Naive B cell (primary cell): ENCODE measurements at regions not wholly inside any gene's neighbourhood (a gene's known extent, or its start where the extent isn't known, plus 50 kb on each side); places are given as distances from the start of the nearest gene placed in this dataset.
"Not testable (repeated sequence)": the region's sequence is repeated elsewhere in the genome, so short reads cannot be mapped to it uniquely, and the experiment has no call there.

ENCODE experiments used
- ATAC-seq, 2 donors: fragments of 150-1000 bp; cut with Tn5 transposase; 2 replicates each; pipeline ENCODE4 v1.10.0; 2021; ENCODE audit warnings: low read depth in 2 of 2, mild to moderate bottlenecking in 2 of 2, moderate library complexity in 2 of 2
- DNase-seq: peaks from one replicate; pipeline ENCODE4 v3.0.0; 2022
- H3K27ac Mint-ChIP-seq, 6 donors: one replicate each; pipeline ENCODE4 v1.8.0; 2020 to 2022; ENCODE audit warnings: mild to moderate bottlenecking in 6 of 6, mixed read lengths in 6 of 6, moderate library complexity in 5 of 6, inconsistent platforms in 2 of 6
- H3K27me3 Mint-ChIP-seq, 3 donors: one replicate each; pipeline ENCODE4 v1.8.0; 2021 to 2022; ENCODE audit warnings: mixed read lengths in 3 of 3, mild to moderate bottlenecking in 1 of 3
- H3K36me3 Mint-ChIP-seq, 2 donors: one replicate each; pipeline ENCODE4 v1.8.0; 2020 to 2022; ENCODE audit warnings: mixed read lengths in 2 of 2, inconsistent platforms in 1 of 2, mild to moderate bottlenecking in 1 of 2
- H3K4me1 Mint-ChIP-seq, 3 donors: one replicate each; pipeline ENCODE4 v1.8.0; 2020 to 2022; ENCODE audit warnings: mixed read lengths in 3 of 3, inconsistent platforms in 1 of 3, mild to moderate bottlenecking in 1 of 3, moderate library complexity in 1 of 3
- H3K4me3 Mint-ChIP-seq, 8 donors: one replicate each; pipeline ENCODE4 v1.8.0; 2020 to 2022; ENCODE audit warnings: mild to moderate bottlenecking in 8 of 8, mixed read lengths in 8 of 8, moderate library complexity in 8 of 8, inconsistent platforms in 2 of 8
- H3K9me3 Mint-ChIP-seq, 7 donors: one replicate each; pipeline ENCODE4 v1.8.0; 2020 to 2022; ENCODE audit warnings: mixed read lengths in 7 of 7, mild to moderate bottlenecking in 5 of 7, inconsistent platforms in 2 of 7, moderate library complexity in 1 of 7

DNA sequence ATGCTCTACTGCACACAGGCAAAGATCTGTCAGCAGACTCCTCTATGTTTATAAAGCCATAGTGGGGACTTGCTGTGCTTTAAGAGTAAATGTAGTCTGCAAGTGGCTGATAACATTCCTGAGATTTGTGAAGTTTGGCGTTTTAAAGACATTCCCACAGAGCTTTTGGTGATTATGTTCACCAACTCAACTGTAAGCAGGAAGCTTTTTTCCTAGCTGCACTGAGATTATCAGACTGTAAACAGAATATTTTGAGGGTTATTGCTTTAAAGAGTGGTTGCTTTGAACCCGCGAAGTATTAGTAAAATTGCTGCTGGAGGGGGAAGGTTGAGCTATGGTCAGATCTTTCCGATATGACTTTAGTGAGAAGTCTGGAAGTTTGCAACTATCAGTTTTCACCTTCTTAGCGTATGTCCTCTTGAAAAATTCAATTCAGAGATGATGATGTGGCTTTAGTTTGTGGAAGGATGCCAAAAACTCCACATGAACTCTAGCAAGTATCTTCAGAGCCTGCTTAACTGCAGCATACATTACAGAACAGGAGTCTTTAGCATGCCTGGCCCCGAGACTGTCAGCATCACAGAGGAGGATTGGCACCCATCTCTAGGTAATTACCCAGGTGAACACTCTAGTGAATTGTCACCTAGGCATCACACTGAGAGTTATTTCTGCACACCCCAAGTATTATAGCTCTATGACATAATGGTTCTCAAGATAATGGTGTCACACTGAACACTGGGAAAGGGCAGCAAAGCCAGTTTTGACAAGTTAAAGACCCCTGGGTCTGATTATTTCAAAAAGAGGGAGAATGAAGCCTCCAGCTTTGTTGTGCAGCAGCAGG is 89.9 kb downstream of the MTNR1B start:
- no peaks in the 10 kb centered on the region for H3K36me3 Mint-ChIP-seq
- peaks cover 0 to 4% (median 0%) of the 10 kb centered on the region in 7 donors for H3K9me3 Mint-ChIP-seq
- no peak overlapping the region for H3K27ac Mint-ChIP-seq
- ATAC-seq (no peak), DNase-seq (no peak)
- no peaks in the 10 kb centered on the region for H3K4me1 Mint-ChIP-seq
- no peak overlapping the region for H3K4me3 Mint-ChIP-seq
- peaks cover 0 to 5% (median 3%) of the 10 kb centered on the region in 3 donors for H3K27me3 Mint-ChIP-seq

DNA sequence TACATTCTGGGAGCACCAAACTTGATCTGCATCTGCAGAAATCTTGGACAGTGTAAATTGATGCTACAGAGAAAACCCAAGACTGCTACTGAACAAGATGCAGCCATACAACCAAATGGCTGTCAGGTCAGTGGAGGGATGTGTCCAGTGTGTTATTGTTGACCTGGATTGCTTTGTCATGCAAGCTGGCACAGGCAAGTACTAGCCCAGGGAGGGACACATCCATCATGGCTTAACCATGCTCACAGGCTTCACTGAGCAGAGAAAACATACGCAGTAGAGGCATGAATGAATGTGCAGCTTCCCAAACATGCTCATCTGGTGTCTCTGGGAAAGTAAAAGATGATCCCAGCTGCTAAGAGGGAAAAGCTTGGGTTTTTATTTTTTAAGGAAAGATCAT is 93.6 kb downstream of the MTNR1B start:
- Mint-ChIP-seq H3K27ac (no peak overlapping the region), H3K27me3 (peaks cover 15 to 17% (median 17%) of the 10 kb centered on the region in 3 donors), H3K4me1 (no peaks in the 10 kb centered on the region), H3K36me3 (no peaks in the 10 kb centered on the region), H3K4me3 (no peak overlapping the region), H3K9me3 (peaks cover 0 to 4% (median 0%) of the 10 kb centered on the region in 7 donors)
- ATAC-seq (no peak), DNase-seq (no peak)

DNA sequence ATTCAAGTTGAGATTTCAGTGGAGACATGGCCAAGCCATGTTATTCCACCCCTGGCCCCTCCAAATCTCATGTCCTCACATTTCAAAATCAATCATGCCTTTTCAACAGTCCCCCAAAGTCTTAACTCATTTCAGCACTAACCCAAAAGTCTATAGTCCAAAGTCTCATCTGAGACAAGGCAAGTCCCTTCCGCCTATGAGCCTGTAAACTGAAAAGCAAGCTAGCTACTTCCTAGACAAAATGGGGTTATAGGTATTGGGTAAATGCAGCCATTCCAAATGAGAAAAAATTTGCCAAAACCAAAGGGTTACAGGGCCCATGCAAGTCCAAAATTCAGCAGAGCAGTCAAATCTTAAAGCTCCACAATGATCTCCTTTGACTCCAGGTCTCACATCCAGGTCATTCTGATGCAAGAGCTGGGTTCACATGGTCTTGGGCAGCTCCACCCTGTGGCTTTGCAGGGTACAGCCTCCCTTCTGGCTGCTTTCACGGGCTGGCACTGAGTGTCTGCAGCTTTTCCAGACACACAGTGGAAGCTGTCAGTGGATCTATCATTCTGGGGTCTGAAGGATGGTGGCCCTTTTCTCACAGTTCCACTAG is 95.7 kb downstream of the MTNR1B start:
- H3K27ac Mint-ChIP-seq, H3K9me3 Mint-ChIP-seq, ATAC-seq, H3K4me1 Mint-ChIP-seq, DNase-seq, H3K36me3 Mint-ChIP-seq, H3K4me3 Mint-ChIP-seq: not testable (repeated sequence)
- H3K27me3 Mint-ChIP-seq: peaks cover 12 to 22% (median 17%) of the 10 kb centered on the region in 3 donors

DNA sequence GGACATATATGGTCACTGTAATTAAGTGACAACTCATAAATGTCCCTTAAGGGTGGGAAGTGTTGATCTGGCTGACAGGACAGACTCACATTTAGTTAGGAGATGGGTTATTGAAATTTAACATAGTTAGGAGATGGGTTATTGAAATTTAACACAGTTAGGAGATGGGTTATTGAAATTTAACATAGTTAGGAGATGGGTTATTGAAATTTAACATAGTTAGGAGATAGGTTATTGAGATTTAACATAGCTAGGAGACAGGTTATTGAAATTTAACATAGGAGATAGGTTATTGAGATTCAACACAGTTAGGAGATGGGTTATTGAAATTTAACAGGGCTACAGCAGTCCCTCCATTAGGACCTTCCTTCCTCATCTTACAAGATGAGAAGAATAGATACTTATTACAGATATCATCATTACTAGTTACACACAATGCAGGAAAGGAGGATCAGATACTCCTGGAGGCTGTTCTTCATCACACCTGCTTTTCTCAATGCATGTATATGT is 98.5 kb downstream of the MTNR1B start:
- Mint-ChIP-seq H3K36me3 (no peaks in the 10 kb centered on the region), H3K4me1 (no peaks in the 10 kb centered on the region), H3K9me3 (peaks cover 0 to 4% (median 0%) of the 10 kb centered on the region in 7 donors), H3K27me3 (peaks cover 12 to 27% (median 17%) of the 10 kb centered on the region in 3 donors), H3K27ac (no peak overlapping the region), H3K4me3 (no peak overlapping the region)
- DNase-seq (no peak), ATAC-seq (no peak)

DNA sequence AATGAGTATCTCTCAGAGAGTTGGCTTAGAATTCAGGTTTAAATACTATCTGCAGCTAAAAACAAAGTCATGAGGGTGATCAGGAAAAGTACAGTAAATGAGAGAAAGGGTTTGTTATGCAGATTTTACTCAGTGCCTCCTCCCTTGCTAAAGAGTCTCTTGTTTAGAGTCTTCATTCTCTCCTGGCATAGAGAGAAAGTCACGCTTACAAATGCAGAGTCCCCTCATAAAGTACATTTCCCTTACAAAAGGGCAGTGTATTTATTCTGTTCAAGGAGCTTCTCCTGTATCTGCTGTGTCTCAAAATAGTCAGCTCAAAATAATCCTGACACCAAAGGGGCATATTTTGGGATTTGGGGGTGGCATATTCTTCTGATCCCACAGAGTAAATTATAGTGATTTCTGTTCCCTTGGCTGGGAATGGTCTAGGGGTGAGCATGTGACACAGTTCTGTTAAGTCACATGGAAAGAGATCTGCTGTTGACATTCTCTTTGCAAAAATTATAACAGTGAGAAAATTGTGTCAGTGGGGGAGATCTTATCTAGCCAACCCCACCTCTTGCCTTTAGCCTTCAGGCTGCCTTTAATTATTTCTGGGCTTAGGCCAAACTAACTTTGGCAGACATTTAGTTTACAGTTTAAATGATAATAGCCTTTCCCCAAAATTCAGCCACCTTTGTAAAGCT is 102.9 kb downstream of the MTNR1B start:
- no peak for DNase-seq
- H3K9me3 Mint-ChIP-seq: peaks cover 0 to 7% (median 0%) of the 10 kb centered on the region in 7 donors
- H3K4me3 Mint-ChIP-seq: no peak overlapping the region
- no peak for ATAC-seq
- peaks cover 0 to 21% (median 0%) of the 10 kb centered on the region in 3 donors for H3K27me3 Mint-ChIP-seq
- no peaks in the 10 kb centered on the region for H3K36me3 Mint-ChIP-seq
- no peak overlapping the region for H3K27ac Mint-ChIP-seq
- no peaks in the 10 kb centered on the region for H3K4me1 Mint-ChIP-seq

DNA sequence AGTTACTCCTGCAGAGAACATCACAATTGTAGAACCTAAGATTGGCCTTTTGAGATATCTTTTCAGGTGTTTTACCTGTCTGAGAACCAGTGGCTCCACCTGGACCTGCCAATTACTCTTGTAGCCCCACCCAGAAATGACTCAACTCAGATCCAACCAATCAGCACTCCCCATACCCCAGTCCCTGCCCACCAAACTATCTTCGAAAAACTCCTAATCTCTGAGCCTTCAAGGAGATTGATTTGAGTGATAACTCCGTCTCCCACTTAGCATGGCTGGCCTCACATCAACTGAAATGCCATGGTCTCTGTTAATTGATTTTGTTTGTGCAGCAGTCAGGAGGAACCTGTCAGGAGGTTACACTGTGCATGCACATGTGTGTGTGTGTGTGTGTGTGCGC is 103.6 kb downstream of the MTNR1B start:
- H3K4me3 Mint-ChIP-seq: no peak overlapping the region
- H3K4me1 Mint-ChIP-seq: no peaks in the 10 kb centered on the region
- H3K9me3 Mint-ChIP-seq: peaks cover 0 to 7% (median 0%) of the 10 kb centered on the region in 7 donors
- DNase-seq: no peak
- no peak overlapping the region for H3K27ac Mint-ChIP-seq
- ATAC-seq: no peak
- peaks cover 0 to 22% (median 6%) of the 10 kb centered on the region in 3 donors for H3K27me3 Mint-ChIP-seq
- no peaks in the 10 kb centered on the region for H3K36me3 Mint-ChIP-seq

DNA sequence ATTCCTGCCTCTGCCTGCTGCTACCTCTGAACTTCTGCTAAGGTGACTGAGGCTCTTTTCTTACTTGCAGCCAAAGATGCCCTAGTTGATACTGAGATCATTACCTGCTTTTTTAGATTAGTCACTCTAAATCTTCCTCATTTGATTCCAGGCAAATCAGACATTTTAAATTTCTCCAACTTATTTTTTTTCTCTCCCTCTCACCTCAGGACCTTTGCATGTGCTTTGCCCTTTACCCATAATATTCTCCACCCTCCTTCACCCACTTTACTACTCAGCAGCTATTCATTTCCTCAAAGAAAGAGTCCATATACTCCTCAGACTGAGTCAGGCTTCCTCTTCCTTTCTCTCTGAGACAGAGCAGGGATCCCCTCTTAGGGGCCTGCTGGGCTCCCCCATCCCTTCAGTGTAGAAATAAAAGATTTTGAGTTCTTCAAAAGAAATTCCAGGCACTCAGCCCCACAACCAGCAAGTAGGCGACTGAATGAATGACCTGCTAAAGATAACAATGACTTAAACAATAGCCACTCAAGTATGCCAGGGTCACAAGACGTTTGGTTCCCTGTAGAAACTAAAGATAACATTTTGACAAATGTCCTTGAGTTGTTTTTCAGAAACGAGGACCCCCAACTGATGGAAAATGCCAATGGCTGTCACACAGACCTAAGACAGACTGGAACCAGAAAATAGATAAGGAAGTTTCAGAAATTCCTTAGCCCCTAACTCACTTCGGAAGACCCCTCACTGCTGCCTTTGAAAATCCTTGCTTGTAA is 104.2 kb downstream of the MTNR1B start:
- Mint-ChIP-seq H3K27me3 (peaks cover 0 to 15% (median 7%) of the 10 kb centered on the region in 3 donors), H3K27ac (no peak overlapping the region), H3K4me3 (no peak overlapping the region), H3K4me1 (no peaks in the 10 kb centered on the region), H3K9me3 (peaks cover 0 to 7% (median 0%) of the 10 kb centered on the region in 7 donors), H3K36me3 (no peaks in the 10 kb centered on the region)
- no peak for DNase-seq
- no peak for ATAC-seq

DNA sequence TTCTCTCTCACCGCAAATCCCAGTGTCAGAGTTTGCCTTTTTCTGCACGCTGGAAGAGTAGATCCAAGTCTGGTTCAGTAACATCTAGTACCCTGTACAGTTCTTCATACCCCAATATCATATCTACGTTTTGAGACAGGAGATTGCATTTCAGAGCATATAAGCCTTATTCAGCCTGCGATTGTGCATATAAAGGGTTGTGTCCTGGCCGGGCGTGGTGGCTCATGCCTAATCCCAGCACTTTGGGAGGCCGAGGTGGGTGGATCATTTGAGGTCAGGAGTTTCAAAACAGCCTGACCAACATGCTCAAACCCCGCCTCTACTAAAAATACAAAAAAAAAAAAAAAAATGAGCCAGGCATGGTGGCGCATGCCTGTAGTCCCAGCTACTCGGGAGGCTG is 104.9 kb downstream of the MTNR1B start:
- DNase-seq: no peak
- no peak for ATAC-seq
- H3K36me3 Mint-ChIP-seq: no peaks in the 10 kb centered on the region
- peaks cover 0 to 13% (median 7%) of the 10 kb centered on the region in 3 donors for H3K27me3 Mint-ChIP-seq
- peaks cover 0 to 7% (median 0%) of the 10 kb centered on the region in 7 donors for H3K9me3 Mint-ChIP-seq
- H3K4me1 Mint-ChIP-seq: no peaks in the 10 kb centered on the region
- no peak overlapping the region for H3K4me3 Mint-ChIP-seq
- H3K27ac Mint-ChIP-seq: no peak overlapping the region

DNA sequence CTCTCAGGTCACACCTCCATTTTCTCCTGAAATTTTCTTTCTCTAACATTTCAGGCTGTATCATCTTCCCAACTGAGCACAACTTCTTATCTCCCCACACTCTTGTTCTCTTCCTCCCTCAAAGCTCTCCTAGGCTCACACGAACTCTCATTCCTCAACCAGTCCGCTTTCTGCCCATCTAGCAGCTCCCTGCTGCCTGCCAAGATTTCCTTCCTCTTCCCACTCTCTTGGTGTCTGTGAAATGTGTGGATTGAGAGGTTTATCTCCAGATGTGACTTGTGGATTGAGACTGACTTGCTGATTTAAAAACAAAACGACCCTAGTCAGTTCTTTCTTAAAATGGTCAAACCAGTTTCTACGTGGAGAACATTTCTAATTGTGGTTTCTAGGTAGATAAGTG is 106.3 kb downstream of the MTNR1B start:
- Mint-ChIP-seq H3K9me3 (peaks cover 0 to 7% (median 0%) of the 10 kb centered on the region in 7 donors), H3K27ac (no peak overlapping the region), H3K36me3 (no peaks in the 10 kb centered on the region), H3K4me3 (no peak overlapping the region), H3K27me3 (peaks cover 0 to 13% (median 7%) of the 10 kb centered on the region in 3 donors), H3K4me1 (no peaks in the 10 kb centered on the region)
- DNase-seq: no peak
- no peak for ATAC-seq

DNA sequence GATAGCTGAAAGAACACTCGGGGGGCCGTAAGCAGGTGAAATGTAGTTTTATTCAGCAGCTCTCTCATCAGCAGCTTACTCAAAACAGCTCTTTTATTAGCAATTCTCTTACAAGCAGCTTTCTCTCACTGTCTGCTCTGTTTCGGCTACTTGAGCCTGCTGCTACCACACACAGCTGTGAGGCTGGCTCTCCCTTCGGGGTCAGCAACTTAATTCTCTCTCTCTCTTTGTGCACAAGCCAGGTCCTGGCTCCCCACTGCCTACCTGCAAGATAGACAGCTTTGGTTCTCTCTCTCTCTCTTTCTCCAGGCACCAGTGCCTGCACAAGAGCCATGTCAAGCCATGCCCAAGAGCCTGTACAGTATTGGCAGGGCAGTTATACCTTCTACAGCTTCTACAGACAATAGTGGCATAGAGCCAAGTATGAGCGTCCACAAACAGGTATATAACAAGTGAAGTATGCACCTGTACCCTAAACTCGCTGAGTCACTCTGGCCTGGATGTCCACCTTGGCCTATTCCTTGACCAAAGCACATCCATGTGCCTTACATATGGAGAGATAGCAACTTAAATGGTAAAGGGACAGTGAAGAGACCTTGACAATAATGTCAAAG is 110.8 kb downstream of the MTNR1B start:
- H3K27ac Mint-ChIP-seq: no peak overlapping the region
- no peaks in the 10 kb centered on the region for H3K36me3 Mint-ChIP-seq
- ATAC-seq: no peak
- H3K27me3 Mint-ChIP-seq: peaks cover 0 to 17% (median 4%) of the 10 kb centered on the region in 3 donors
- H3K4me3 Mint-ChIP-seq: no peak overlapping the region
- H3K9me3 Mint-ChIP-seq: peaks cover 0 to 2% (median 0%) of the 10 kb centered on the region in 7 donors
- DNase-seq: no peak
- no peaks in the 10 kb centered on the region for H3K4me1 Mint-ChIP-seq

DNA sequence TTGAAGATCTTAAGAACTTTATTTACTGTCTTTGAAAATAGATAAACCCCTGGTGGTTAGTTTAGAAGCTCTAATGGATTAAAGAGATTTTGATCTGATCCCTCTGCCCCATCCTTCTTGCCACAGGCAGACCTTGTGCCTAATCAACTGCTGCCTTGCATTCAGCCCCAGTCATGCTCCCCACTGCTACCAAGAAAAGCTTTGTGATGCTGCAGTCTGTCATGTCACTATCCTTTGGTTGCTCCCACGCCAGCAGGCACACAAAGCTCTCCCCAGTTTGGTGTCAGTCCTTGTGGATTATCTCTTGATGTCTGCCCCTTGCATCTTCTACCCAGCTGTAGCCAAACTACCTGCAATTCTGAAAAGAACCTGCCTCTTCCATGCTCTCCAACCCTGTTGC is 112.2 kb downstream of the MTNR1B start:
- no peaks in the 10 kb centered on the region for H3K36me3 Mint-ChIP-seq
- H3K27me3 Mint-ChIP-seq: peaks cover 0 to 17% (median 4%) of the 10 kb centered on the region in 3 donors
- DNase-seq (no peak), ATAC-seq (no peak)
- no peaks in the 10 kb centered on the region for H3K4me1 Mint-ChIP-seq
- no peak overlapping the region for H3K4me3 Mint-ChIP-seq
- no peaks in the 10 kb centered on the region for H3K9me3 Mint-ChIP-seq
- no peak overlapping the region for H3K27ac Mint-ChIP-seq

DNA sequence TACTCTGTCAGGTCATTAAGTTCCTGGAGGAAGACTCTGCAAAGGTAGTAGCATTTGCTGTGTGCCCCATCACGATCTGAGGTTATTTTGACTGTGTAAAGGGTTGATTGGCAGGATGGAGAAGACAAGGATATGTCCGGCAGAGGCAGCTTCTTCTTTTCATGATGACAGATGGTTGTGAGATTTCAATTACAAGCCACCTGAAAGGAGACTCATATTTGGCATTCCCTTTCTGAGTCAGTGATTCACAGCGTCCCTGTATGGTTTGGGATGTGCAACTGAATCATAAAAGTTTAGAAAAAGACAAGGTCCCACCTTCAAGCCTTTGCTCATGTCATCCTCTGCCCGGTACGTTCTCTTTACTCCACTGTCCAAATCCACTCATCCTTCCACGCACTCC is 113.4 kb downstream of the MTNR1B start:
- H3K4me1 Mint-ChIP-seq: no peaks in the 10 kb centered on the region
- DNase-seq (no peak), ATAC-seq (no peak)
- no peaks in the 10 kb centered on the region for H3K36me3 Mint-ChIP-seq
- H3K9me3 Mint-ChIP-seq: no peaks in the 10 kb centered on the region
- H3K27me3 Mint-ChIP-seq: peaks cover 0 to 12% (median 0%) of the 10 kb centered on the region in 3 donors
- no peak overlapping the region for H3K4me3 Mint-ChIP-seq
- H3K27ac Mint-ChIP-seq: no peak overlapping the region
